ENCODE measurements at regions not wholly inside any gene's neighbourhood (a gene's known extent, or its start where the extent isn't known, plus 50 kb on each side); places are given as distances from the start of the nearest gene placed in this dataset.
"Not testable (repeated sequence)": the region's sequence is repeated elsewhere in the genome, so short reads cannot be mapped to it uniquely, and the experiment has no call there.

GRCh38 chr5:33138145-33138544, 302.6 kb upstream of the TARS1 start:
- H3K27me3 ChIP-seq (ENCODE audit: insufficient read depth); CTCF ChIA-PET; H2AFZ ChIP-seq (ENCODE audit: low read depth); POLR2A ChIA-PET; H3K4me1 ChIP-seq (ENCODE audit: control insufficient read depth in 1 of 2, insufficient read depth in 2 of 2, low read depth in 1 of 2, low read length in 1 of 2); H3K79me2 ChIP-seq (ENCODE audit: insufficient read depth); H3K27ac ChIP-seq (ENCODE audit: low read depth in 2 of 2, low read length in 1 of 2); H3K9me3 ChIP-seq; H3F3A ChIP-seq (replicated peaks; ENCODE audit: insufficient read depth); H3K36me3 ChIP-seq (replicated peaks in 1 of 2; ENCODE audit: control insufficient read depth in 1 of 2, insufficient read depth in 2 of 2, low read length in 1 of 2); H3K9ac ChIP-seq; H4K20me1 ChIP-seq (ENCODE audit: insufficient read depth); H3K4me2 ChIP-seq; DNase-seq; H3K4me3 ChIP-seq (ENCODE audit: low read depth in 2 of 2, low read length in 1 of 2); H3K9me2 ChIP-seq: not testable (repeated sequence)
- TF ChIP-seq NFIC (IDR thresholded peaks at IDR 0.05; ENCODE audit: borderline replicate concordance) = 0 out of 2 replicates have a peak, but pooled peaks have one; percentile 10
- 49% methylated on average over 4 of the region's 4 CpGs for WGBS (ENCODE audit: low lambda C conversion rate)

- no peaks in the 10 kb centered on the region for H3K9me3 ChIP-seq
- no peaks in the 10 kb centered on the region for H3K27me3 ChIP-seq (ENCODE audit: insufficient read depth)
- no peak overlapping the region for H3K4me2 ChIP-seq
- no peak overlapping the region for H3K9ac ChIP-seq
- H3K4me1 ChIP-seq (ENCODE audit: control insufficient read depth in 1 of 2, insufficient read depth in 2 of 2, low read depth in 1 of 2, low read length in 1 of 2) = peaks cover 0 to 10% of the 10 kb centered on the region in 2 experiments; a peak in 1 of 4 replicates
- no peak for DNase-seq
- H3K36me3 ChIP-seq (replicated peaks in 1 of 2; ENCODE audit: control insufficient read depth in 1 of 2, insufficient read depth in 2 of 2, low read length in 1 of 2) = no peaks in the 10 kb centered on the region
- no peaks in the 10 kb centered on the region for H4K20me1 ChIP-seq (ENCODE audit: insufficient read depth)
- peaks cover 22% of the 10 kb centered on the region for H3F3A ChIP-seq (replicated peaks; ENCODE audit: insufficient read depth)
- H3K9me2 ChIP-seq = no peaks in the 10 kb centered on the region
- H3K27ac ChIP-seq (ENCODE audit: low read depth in 2 of 2, low read length in 1 of 2) = no peak overlapping the region
- CTCF ChIA-PET = no interaction called here
- no peak overlapping the region for H2AFZ ChIP-seq (ENCODE audit: low read depth)
- POLR2A ChIA-PET = no interaction called here
- TF ChIP-seq MEF2A (IDR thresholded peaks at IDR 0.05; ENCODE audit: borderline replicate concordance, low read depth) (no peak), REST (IDR thresholded peaks at IDR 0.05; ENCODE audit: low read depth, low read length) (no peak), ELF1 (IDR thresholded peaks at IDR 0.05) (no peak), ZBTB33 (IDR thresholded peaks at IDR 0.05; ENCODE audit: borderline replicate concordance, low read depth) (no peak), POLR2AphosphoS5 (IDR thresholded peaks at IDR 0.05; ENCODE audit: low read depth, low read length) (no peak), CHD2 (IDR thresholded peaks at IDR 0.05; ENCODE audit: low read length, partially characterized antibody) (no peak), PBX3 (IDR thresholded peaks at IDR 0.05) (no peak), FOXM1 (IDR thresholded peaks at IDR 0.05; ENCODE audit: low read depth) (no peak), USF1 (IDR thresholded peaks at IDR 0.05; ENCODE audit: borderline replicate concordance, low read depth) (no peak), EZH2phosphoT487 (IDR thresholded peaks at IDR 0.05; ENCODE audit: borderline replicate concordance, low read depth) (no peak), NRF1 (IDR thresholded peaks at IDR 0.05; ENCODE audit: low read depth, low read length) (no peak), EP300 (IDR thresholded peaks at IDR 0.05; ENCODE audit: borderline replicate concordance in 1 of 2, low read depth in 1 of 2, low read length in 1 of 2) (no peak), USF2 (IDR thresholded peaks at IDR 0.05; ENCODE audit: borderline replicate concordance, low read depth, low read length) (no peak), SMC3 (IDR thresholded peaks at IDR 0.05; ENCODE audit: low read depth, low read length) (no peak), YY1 (IDR thresholded peaks at IDR 0.05; ENCODE audit: low read depth) (no peak), MXI1 (IDR thresholded peaks at IDR 0.05; ENCODE audit: low read depth, low read length) (no peak)
- 61% methylated on average over 4 of the region's 4 CpGs for whole genome bisulfite sequencing (ENCODE audit: low lambda C conversion rate)
- H3K4me3 ChIP-seq (ENCODE audit: low read depth in 2 of 2, low read length in 1 of 2) = no peak overlapping the region
- no peaks in the 10 kb centered on the region for H3K79me2 ChIP-seq (ENCODE audit: insufficient read depth)
Measured at GRCh38 chr5:33143405-33144123, 297.2 kb upstream of the TARS1 start.
